SK-MEL-5 (cell line): ENCODE measurements at regions not wholly inside any gene's neighbourhood (a gene's known extent, or its start where the extent isn't known, plus 50 kb on each side); places are given as distances from the start of the nearest gene placed in this dataset.

Source experiments
- DNase-seq: peaks from one replicate; pipeline ENCODE4 v3.0.0-alpha.2; 2016; ENCODE audit warnings: low read depth, low spot score
- in situ Hi-C: cut with HindIII; loops from 2 replicates; pipeline ENCODE4 v1.10.0; 2016; ENCODE audit warnings: low sequenced_read_pairs, high pct_unique_total_duplicates, low pct_unique_long_range_greater_than_20kb

- in situ Hi-C loops: no loop called here
- DNase-seq: no peak
These were observed 101.2 kb downstream of the TLE3 start for GRCh38 chr15:69996321-69997160.

- in situ Hi-C loops: no loop called here
- DNase-seq: no peak
These were observed 100.6 kb downstream of the TLE3 start for GRCh38 chr15:69997161-69997485.
